GM23338 (cell line): ENCODE measurements at regions not wholly inside any gene's neighbourhood (a gene's known extent, or its start where the extent isn't known, plus 50 kb on each side); places are given as distances from the start of the nearest gene placed in this dataset.

ENCODE experiments used
- ATAC-seq: fragments of 200-7000 bp; cut with Tn5 transposase; 3 replicates; pipeline ENCODE4 v1.9.1; 2020
- DNase-seq: peaks from one replicate; pipeline ENCODE4 v3.0.0-alpha.2; 2015; ENCODE audit warnings: low spot score
- H2AFZ ChIP-seq: fragments of 200-600 bp; sonication (generic); 2 replicates; pipeline ENCODE4 v1.8.0; 2016; ENCODE audit warnings: antibody characterized with exemption, mild to moderate bottlenecking, moderate library complexity
- H3F3A ChIP-seq: fragments of 200-600 bp; sonication (generic); replicated peaks from 2 replicates; pipeline ENCODE4 v1.8.0; 2017; ENCODE audit warnings: antibody characterized with exemption, mixed run types, low read depth
- H3K27ac ChIP-seq: fragments of 200-600 bp; sonication (generic); 2 replicates; pipeline ENCODE4 v1.6.1; 2016; ENCODE audit warnings: low read depth
- H3K27me3 ChIP-seq: fragments of 200-600 bp; sonication (generic); 2 replicates; pipeline ENCODE4 v1.8.0; 2016; ENCODE audit warnings: mild to moderate bottlenecking, mixed run types, moderate library complexity; ENCODE audit not compliant: insufficient read depth
- H3K36me3 ChIP-seq: fragments of 200-600 bp; sonication (generic); 2 replicates; pipeline ENCODE4 v1.8.0; 2016; ENCODE audit warnings: mild to moderate bottlenecking; ENCODE audit not compliant: insufficient read depth
- H3K4me1 ChIP-seq: fragments of 200-600 bp; sonication (generic); 2 replicates; pipeline ENCODE4 v1.8.0; 2016; ENCODE audit warnings: mild to moderate bottlenecking, moderate library complexity; ENCODE audit not compliant: insufficient read depth
- H3K4me2 ChIP-seq: fragments of 200-600 bp; sonication (generic); 2 replicates; pipeline ENCODE4 v1.7.1; 2017; ENCODE audit warnings: mixed run types
- H3K4me3 ChIP-seq: fragments of 200-600 bp; sonication (generic); 2 replicates; pipeline ENCODE4 v1.6.1; 2016; ENCODE audit warnings: mixed run types
- H3K79me2 ChIP-seq: fragments of 200-600 bp; sonication (generic); replicated peaks from 2 replicates; pipeline ENCODE4 v1.8.0; 2017; ENCODE audit warnings: mild to moderate bottlenecking; ENCODE audit not compliant: insufficient read depth
- H3K9me2 ChIP-seq: fragments of 200-600 bp; sonication (generic); 2 replicates; pipeline ENCODE4 v1.8.0; 2017; ENCODE audit not compliant: insufficient read depth
- H4K20me1 ChIP-seq: fragments of 200-600 bp; sonication (generic); replicated peaks from 2 replicates; pipeline ENCODE4 v1.8.0; 2017; ENCODE audit warnings: mild to moderate bottlenecking; ENCODE audit not compliant: insufficient read depth
- H3K27ac Mint-ChIP-seq: 2 replicates; pipeline ENCODE4 v1.8.0; 2020; ENCODE audit warnings: inconsistent platforms, mild to moderate bottlenecking, moderate library complexity, mixed read lengths
- H3K27me3 Mint-ChIP-seq: 3 replicates; pipeline ENCODE4 v1.8.0; 2022; ENCODE audit warnings: low read depth, mild to moderate bottlenecking, moderate library complexity, mixed read lengths, inconsistent platforms; ENCODE audit not compliant: insufficient read depth, poor library complexity
- H3K36me3 Mint-ChIP-seq: 3 replicates; pipeline ENCODE4 v1.8.0; 2021; ENCODE audit warnings: low read depth, mild to moderate bottlenecking, inconsistent platforms, moderate library complexity, mixed read lengths
- H3K4me1 Mint-ChIP-seq: 3 replicates; pipeline ENCODE4 v1.8.0; 2020; ENCODE audit warnings: mild to moderate bottlenecking, inconsistent platforms, mixed read lengths
- H3K4me3 Mint-ChIP-seq: 3 replicates; pipeline ENCODE4 v1.8.0; 2021; ENCODE audit warnings: moderate library complexity, mild to moderate bottlenecking, inconsistent platforms, mixed read lengths
- H3K9me3 Mint-ChIP-seq: 3 replicates; pipeline ENCODE4 v1.8.0; 2020; ENCODE audit warnings: moderate library complexity, mild to moderate bottlenecking, inconsistent platforms, mixed read lengths
- CREB1 ChIP-seq: fragments of 250-450 bp; sonication (Bioruptor Pico); IDR thresholded peaks from 2 replicates; pipeline ENCODE4 v1.5.0; 2020; ENCODE audit warnings: low read depth, mild to moderate bottlenecking, moderate library complexity
- EZH2 ChIP-seq: fragments of 200-600 bp; sonication (generic); IDR thresholded peaks from one replicate; pipeline ENCODE4 v1.8.0; 2017; ENCODE audit warnings: antibody characterized with exemption, mild to moderate bottlenecking, low read depth; ENCODE audit not compliant: unreplicated experiment
- EZH2phosphoT487 ChIP-seq: fragments of 200-600 bp; sonication (generic); IDR thresholded peaks from one replicate; pipeline ENCODE4 v1.8.1; 2018; ENCODE audit warnings: antibody characterized with exemption; ENCODE audit not compliant: unreplicated experiment
- JUNB ChIP-seq: IDR thresholded peaks from one replicate; pipeline ENCODE4 v1.6.1; 2016; ENCODE audit warnings: antibody characterized with exemption; ENCODE audit not compliant: unreplicated experiment
- POLR2AphosphoS5 ChIP-seq: IDR thresholded peaks from 2 replicates; pipeline ENCODE4 v1.6.1; 2016; ENCODE audit warnings: antibody characterized with exemption, low read depth
- STAT1 ChIP-seq: IDR thresholded peaks from one replicate; pipeline ENCODE4 v1.6.1; 2016; ENCODE audit warnings: antibody characterized with exemption; ENCODE audit not compliant: unreplicated experiment
- ZNF114 ChIP-seq: fragments of 250-450 bp; sonication (Bioruptor Pico); IDR thresholded peaks from 2 replicates; pipeline ENCODE4 v1.5.0; 2020; ENCODE audit warnings: mild to moderate bottlenecking, moderate library complexity
- ZNF331 ChIP-seq: fragments of 250-450 bp; sonication (Bioruptor Pico); IDR thresholded peaks from 2 replicates; pipeline ENCODE4 v1.5.0; 2020; ENCODE audit warnings: low read depth, mild to moderate bottlenecking, moderate library complexity
- TF ChIP-seq, protein P1 (sequence below): fragments of 250-450 bp; sonication (Bioruptor Pico); IDR thresholded peaks from 2 replicates; pipeline ENCODE4 v1.5.0; 2020; ENCODE audit warnings: mild to moderate bottlenecking, moderate library complexity
- TF ChIP-seq, protein P2 (sequence below): IDR thresholded peaks from one replicate; pipeline ENCODE4 v1.6.1; 2018; ENCODE audit warnings: antibody characterized with exemption; ENCODE audit not compliant: unreplicated experiment
- TF ChIP-seq, protein P3 (sequence below), 2 experiments: fragments of 200-600 bp in 1 of 2; sonication (generic) in 1 of 2; conservative IDR thresholded peaks; 2 replicates each; pipeline versions ENCODE4 v1.5.1 to v1.6.1; 2016 to 2017; ENCODE audit warnings: antibody characterized with exemption in 2 of 2, low read depth in 2 of 2, mild to moderate bottlenecking in 2 of 2, moderate library complexity in 1 of 2
- TF ChIP-seq, protein P4 (sequence below): IDR thresholded peaks from 2 replicates; pipeline ENCODE4 v1.6.1; 2016; ENCODE audit warnings: antibody characterized with exemption

DNA sequence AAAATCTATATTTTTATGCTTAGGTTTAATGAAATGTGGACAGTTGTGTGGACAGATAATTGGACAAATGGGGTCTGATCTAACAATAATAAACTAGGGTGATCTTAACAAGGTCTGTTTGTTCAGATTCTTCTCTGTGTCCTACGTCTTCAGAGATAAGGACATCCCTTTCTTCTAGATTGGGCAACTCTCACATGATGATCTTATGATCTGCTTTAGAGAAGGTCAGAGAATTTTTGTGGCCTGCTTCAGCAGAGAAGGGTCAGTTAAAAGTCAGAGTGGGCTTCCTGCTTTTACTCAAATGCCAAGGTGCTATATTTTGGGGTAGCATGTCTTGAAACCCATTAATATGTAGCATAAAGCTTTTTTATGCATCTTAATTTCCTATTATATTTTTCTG, 63.8 kb upstream of the RGMB start (continued):
- TF ChIP-seq ZNF331 (CRISPR knock-in tag) (no peak), EZH2phosphoT487 (no peak), ZNF114 (CRISPR knock-in tag) (no peak)

DNA sequence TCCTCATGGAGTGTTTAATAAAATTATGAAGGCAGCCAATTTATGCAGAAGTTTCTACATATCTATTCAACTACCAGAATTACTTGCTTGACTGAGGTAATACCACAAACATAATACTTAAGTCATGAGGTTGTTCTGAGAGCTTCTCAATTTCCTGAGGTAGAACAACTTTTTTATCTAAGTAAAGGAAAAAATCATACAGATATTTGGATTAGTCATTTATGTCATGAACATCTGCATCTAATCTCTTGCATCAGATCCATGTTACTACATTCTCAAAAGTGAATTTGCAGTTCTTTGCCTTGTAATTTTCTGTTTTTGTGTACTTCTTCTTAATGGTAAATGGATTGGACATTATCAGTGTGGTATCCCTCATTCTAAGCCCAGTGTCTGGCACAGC, 60.4 kb upstream of the RGMB start:
- Mint-ChIP-seq H3K27me3 (no peaks in the 10 kb centered on the region), H3K9me3 (peaks cover 5% of the 10 kb centered on the region; the same call in 1 of the 3 replicates), H3K27ac (no peak overlapping the region), H3K4me3 (no peak overlapping the region), H3K4me1 (peaks cover 5% of the 10 kb centered on the region; the same call in 1 of the 3 replicates), H3K36me3 (peaks cover 2% of the 10 kb centered on the region; the same call in 1 of the 3 replicates)
- Histone ChIP-seq H3K27me3 (no peaks in the 10 kb centered on the region), H2AFZ (no peak overlapping the region), H3K9me2 (no peaks in the 10 kb centered on the region; the same call in 1 of the 2 replicates), H3K79me2 (no peaks in the 10 kb centered on the region), H3F3A (no peaks in the 10 kb centered on the region), H3K4me3 (no peak overlapping the region), H3K36me3 (no peaks in the 10 kb centered on the region), H4K20me1 (no peaks in the 10 kb centered on the region), H3K4me2 (no peak overlapping the region), H3K4me1 (peaks cover 4% of the 10 kb centered on the region; the same call in 1 of the 2 replicates), H3K27ac (no peak overlapping the region)
- no peak for DNase-seq
- TF ChIP-seq STAT1 = no peak
- TF ChIP-seq, protein P1, sequence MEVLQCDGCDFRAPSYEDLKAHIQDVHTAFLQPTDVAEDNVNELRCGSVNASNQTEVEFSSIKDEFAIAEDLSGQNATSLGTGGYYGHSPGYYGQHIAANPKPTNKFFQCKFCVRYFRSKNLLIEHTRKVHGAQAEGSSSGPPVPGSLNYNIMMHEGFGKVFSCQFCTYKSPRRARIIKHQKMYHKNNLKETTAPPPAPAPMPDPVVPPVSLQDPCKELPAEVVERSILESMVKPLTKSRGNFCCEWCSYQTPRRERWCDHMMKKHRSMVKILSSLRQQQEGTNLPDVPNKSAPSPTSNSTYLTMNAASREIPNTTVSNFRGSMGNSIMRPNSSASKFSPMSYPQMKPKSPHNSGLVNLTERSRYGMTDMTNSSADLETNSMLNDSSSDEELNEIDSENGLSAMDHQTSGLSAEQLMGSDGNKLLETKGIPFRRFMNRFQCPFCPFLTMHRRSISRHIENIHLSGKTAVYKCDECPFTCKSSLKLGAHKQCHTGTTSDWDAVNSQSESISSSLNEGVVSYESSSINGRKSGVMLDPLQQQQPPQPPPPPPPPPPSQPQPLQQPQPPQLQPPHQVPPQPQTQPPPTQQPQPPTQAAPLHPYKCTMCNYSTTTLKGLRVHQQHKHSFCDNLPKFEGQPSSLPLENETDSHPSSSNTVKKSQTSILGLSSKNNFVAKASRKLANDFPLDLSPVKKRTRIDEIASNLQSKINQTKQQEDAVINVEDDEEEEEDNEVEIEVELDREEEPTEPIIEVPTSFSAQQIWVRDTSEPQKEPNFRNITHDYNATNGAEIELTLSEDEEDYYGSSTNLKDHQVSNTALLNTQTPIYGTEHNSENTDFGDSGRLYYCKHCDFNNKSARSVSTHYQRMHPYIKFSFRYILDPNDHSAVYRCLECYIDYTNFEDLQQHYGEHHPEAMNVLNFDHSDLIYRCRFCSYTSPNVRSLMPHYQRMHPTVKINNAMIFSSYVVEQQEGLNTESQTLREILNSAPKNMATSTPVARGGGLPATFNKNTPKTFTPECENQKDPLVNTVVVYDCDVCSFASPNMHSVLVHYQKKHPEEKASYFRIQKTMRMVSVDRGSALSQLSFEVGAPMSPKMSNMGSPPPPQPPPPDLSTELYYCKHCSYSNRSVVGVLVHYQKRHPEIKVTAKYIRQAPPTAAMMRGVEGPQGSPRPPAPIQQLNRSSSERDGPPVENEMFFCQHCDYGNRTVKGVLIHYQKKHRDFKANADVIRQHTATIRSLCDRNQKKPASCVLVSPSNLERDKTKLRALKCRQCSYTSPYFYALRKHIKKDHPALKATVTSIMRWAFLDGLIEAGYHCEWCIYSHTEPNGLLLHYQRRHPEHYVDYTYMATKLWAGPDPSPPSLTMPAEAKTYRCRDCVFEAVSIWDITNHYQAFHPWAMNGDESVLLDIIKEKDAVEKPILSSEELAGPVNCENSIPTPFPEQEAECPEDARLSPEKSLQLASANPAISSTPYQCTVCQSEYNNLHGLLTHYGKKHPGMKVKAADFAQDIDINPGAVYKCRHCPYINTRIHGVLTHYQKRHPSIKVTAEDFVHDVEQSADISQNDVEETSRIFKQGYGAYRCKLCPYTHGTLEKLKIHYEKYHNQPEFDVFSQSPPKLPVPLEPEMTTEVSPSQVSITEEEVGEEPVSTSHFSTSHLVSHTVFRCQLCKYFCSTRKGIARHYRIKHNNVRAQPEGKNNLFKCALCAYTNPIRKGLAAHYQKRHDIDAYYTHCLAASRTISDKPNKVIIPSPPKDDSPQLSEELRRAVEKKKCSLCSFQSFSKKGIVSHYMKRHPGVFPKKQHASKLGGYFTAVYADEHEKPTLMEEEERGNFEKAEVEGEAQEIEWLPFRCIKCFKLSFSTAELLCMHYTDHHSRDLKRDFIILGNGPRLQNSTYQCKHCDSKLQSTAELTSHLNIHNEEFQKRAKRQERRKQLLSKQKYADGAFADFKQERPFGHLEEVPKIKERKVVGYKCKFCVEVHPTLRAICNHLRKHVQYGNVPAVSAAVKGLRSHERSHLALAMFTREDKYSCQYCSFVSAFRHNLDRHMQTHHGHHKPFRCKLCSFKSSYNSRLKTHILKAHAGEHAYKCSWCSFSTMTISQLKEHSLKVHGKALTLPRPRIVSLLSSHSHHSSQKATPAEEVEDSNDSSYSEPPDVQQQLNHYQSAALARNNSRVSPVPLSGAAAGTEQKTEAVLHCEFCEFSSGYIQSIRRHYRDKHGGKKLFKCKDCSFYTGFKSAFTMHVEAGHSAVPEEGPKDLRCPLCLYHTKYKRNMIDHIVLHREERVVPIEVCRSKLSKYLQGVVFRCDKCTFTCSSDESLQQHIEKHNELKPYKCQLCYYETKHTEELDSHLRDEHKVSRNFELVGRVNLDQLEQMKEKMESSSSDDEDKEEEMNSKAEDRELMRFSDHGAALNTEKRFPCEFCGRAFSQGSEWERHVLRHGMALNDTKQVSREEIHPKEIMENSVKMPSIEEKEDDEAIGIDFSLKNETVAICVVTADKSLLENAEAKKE (CRISPR knock-in tag) = no peak
- no peak for TF ChIP-seq POLR2AphosphoS5
- no peak for TF ChIP-seq JUNB
- TF ChIP-seq, protein P2, sequence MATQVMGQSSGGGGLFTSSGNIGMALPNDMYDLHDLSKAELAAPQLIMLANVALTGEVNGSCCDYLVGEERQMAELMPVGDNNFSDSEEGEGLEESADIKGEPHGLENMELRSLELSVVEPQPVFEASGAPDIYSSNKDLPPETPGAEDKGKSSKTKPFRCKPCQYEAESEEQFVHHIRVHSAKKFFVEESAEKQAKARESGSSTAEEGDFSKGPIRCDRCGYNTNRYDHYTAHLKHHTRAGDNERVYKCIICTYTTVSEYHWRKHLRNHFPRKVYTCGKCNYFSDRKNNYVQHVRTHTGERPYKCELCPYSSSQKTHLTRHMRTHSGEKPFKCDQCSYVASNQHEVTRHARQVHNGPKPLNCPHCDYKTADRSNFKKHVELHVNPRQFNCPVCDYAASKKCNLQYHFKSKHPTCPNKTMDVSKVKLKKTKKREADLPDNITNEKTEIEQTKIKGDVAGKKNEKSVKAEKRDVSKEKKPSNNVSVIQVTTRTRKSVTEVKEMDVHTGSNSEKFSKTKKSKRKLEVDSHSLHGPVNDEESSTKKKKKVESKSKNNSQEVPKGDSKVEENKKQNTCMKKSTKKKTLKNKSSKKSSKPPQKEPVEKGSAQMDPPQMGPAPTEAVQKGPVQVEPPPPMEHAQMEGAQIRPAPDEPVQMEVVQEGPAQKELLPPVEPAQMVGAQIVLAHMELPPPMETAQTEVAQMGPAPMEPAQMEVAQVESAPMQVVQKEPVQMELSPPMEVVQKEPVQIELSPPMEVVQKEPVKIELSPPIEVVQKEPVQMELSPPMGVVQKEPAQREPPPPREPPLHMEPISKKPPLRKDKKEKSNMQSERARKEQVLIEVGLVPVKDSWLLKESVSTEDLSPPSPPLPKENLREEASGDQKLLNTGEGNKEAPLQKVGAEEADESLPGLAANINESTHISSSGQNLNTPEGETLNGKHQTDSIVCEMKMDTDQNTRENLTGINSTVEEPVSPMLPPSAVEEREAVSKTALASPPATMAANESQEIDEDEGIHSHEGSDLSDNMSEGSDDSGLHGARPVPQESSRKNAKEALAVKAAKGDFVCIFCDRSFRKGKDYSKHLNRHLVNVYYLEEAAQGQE = no peak
- TF ChIP-seq EZH2 = no peak
- TF ChIP-seq, protein P3, sequence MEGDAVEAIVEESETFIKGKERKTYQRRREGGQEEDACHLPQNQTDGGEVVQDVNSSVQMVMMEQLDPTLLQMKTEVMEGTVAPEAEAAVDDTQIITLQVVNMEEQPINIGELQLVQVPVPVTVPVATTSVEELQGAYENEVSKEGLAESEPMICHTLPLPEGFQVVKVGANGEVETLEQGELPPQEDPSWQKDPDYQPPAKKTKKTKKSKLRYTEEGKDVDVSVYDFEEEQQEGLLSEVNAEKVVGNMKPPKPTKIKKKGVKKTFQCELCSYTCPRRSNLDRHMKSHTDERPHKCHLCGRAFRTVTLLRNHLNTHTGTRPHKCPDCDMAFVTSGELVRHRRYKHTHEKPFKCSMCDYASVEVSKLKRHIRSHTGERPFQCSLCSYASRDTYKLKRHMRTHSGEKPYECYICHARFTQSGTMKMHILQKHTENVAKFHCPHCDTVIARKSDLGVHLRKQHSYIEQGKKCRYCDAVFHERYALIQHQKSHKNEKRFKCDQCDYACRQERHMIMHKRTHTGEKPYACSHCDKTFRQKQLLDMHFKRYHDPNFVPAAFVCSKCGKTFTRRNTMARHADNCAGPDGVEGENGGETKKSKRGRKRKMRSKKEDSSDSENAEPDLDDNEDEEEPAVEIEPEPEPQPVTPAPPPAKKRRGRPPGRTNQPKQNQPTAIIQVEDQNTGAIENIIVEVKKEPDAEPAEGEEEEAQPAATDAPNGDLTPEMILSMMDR (conservative IDR thresholded peaks at IDR 0.05; ENCODE audit: low read depth in 2 of 2) = no peak
- TF ChIP-seq ZNF331 (CRISPR knock-in tag) = no peak
- TF ChIP-seq, protein P4, sequence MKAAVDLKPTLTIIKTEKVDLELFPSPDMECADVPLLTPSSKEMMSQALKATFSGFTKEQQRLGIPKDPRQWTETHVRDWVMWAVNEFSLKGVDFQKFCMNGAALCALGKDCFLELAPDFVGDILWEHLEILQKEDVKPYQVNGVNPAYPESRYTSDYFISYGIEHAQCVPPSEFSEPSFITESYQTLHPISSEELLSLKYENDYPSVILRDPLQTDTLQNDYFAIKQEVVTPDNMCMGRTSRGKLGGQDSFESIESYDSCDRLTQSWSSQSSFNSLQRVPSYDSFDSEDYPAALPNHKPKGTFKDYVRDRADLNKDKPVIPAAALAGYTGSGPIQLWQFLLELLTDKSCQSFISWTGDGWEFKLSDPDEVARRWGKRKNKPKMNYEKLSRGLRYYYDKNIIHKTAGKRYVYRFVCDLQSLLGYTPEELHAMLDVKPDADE = no peak
- no peak for TF ChIP-seq CREB1
- no peak for ATAC-seq
